BJ (cell line): ENCODE measurements at regions not wholly inside any gene's neighbourhood (a gene's known extent, or its start where the extent isn't known, plus 50 kb on each side); places are given as distances from the start of the nearest gene placed in this dataset.

Source experiments
- CTCF ChIA-PET: fragments of 350-600 bp; formaldehyde crosslinking; extraction: SDS; loops from one replicate; lab custom pipeline; 2021; ENCODE audit warnings: antibody characterized with exemption, inconsistent platforms; lab: Yijun Ruan, JAX
- POLR2A ChIA-PET: fragments of 300-600 bp; sonication (Branson Sonifier 250); formaldehyde crosslinking; extraction: SDS; loops from one replicate; lab custom pipeline; 2021; ENCODE audit warnings: antibody characterized with exemption; lab: Charles Lee
- DNase-seq: peaks from one replicate; pipeline ENCODE4 v3.0.0-alpha.2; 2011; ENCODE audit warnings: low read depth
- H3K27me3 ChIP-seq: 2 replicates; pipeline ENCODE4 v1.6.0; 2011; ENCODE audit warnings: low read length; ENCODE audit not compliant: control insufficient read depth, insufficient read depth
- H3K36me3 ChIP-seq: 2 replicates; pipeline ENCODE4 v1.5.1; 2011; ENCODE audit warnings: low read length; ENCODE audit not compliant: control insufficient read depth, insufficient read depth
- H3K4me3 ChIP-seq: 2 replicates; pipeline ENCODE4 v1.5.1; 2011; ENCODE audit warnings: low read depth, mild to moderate bottlenecking, control low read depth, low read length
- TF ChIP-seq, protein P1 (sequence below): IDR thresholded peaks from 2 replicates; pipeline ENCODE4 v1.5.1; 2011; ENCODE audit warnings: low read depth, mild to moderate bottlenecking, control low read depth, inconsistent platforms, low read length, moderate library complexity; ENCODE audit not compliant: insufficient read depth

DNA sequence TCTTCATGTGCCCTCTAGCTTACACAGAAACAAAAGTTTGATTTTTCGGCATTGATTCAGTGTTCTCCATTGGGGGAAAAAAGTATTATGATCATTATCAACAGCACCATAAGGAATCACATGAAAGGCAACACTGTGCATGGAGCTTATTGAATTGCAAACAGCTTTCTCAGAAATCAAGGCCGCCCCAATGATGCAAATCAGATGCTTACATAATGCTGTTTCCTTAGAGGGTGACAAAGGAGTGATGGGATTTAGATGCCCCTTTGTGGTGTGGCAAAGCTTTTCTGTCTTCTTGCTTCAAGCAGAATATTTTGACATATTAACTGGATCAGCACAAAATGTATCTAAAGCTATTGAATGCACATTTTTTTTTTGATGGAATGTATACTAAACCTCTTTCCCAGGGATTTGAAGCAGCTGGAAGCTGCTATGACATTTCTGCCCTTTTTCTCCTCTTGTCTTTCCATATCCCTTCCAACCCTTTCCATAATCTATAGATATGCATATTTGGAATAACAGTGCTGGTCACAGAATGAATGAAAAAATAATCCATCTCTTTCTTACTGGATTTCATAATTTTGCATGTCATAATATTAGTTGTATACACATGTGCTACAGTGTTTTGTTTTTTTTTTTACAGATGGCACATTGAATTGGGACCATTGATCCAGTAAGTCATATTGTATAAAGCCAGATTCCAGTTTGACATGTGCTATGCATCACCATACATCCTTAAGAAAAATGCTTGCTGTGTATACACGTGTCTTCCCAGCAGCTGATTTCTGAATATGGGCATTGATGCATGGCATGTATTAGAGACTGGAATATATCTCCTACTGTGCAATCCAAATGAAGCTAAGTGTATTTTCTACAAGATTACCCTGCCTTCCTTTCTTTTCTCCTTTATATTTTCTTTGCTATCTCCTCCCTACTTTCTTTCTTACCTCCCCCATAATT lies 259.7 kb upstream of the DCN start:
- Histone ChIP-seq H3K27me3 (no peaks in the 10 kb centered on the region), H3K4me3 (no peak overlapping the region), H3K36me3 (no peaks in the 10 kb centered on the region)
- TF ChIP-seq, protein P1, sequence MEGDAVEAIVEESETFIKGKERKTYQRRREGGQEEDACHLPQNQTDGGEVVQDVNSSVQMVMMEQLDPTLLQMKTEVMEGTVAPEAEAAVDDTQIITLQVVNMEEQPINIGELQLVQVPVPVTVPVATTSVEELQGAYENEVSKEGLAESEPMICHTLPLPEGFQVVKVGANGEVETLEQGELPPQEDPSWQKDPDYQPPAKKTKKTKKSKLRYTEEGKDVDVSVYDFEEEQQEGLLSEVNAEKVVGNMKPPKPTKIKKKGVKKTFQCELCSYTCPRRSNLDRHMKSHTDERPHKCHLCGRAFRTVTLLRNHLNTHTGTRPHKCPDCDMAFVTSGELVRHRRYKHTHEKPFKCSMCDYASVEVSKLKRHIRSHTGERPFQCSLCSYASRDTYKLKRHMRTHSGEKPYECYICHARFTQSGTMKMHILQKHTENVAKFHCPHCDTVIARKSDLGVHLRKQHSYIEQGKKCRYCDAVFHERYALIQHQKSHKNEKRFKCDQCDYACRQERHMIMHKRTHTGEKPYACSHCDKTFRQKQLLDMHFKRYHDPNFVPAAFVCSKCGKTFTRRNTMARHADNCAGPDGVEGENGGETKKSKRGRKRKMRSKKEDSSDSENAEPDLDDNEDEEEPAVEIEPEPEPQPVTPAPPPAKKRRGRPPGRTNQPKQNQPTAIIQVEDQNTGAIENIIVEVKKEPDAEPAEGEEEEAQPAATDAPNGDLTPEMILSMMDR, result no peak
- no peak for DNase-seq
- POLR2A ChIA-PET, result no interaction called here
- CTCF ChIA-PET, result interaction anchor here (0.9 kb wide), 1 partner anchor 28 kb away, joined by 3 read pairs; no protein-coding TSS in a partner anchor

DNA sequence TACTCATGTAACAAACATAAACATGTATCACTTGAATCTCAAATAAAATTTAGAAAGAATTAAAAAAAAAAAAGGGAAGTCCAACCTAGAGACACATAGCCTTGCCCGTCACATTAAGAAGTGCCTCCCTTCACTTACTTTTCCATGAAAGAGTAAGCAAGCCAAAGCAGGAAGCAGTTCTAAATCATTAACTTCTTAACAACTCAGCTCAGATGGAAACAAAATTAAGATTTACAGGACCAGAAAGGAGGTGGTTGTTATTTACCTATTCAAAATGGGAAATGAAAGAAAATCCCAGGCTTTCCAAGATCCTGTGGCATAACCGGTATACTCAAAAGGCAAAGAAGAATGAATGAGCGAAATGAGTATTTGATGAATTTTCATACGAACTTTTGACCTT lies 258.6 kb upstream of the DCN start:
- Histone ChIP-seq H3K36me3 (no peaks in the 10 kb centered on the region), H3K27me3 (no peaks in the 10 kb centered on the region), H3K4me3 (no peak overlapping the region)
- DNase-seq, result no peak
- ChIA-PET CTCF (interaction anchor here (0.6 to 0.9 kb wide), 2 partner anchors 13 to 27 kb away, joined by 3 read pairs; no protein-coding TSS in a partner anchor), POLR2A (no interaction called here)
- TF ChIP-seq, protein P1, result no peak

DNA sequence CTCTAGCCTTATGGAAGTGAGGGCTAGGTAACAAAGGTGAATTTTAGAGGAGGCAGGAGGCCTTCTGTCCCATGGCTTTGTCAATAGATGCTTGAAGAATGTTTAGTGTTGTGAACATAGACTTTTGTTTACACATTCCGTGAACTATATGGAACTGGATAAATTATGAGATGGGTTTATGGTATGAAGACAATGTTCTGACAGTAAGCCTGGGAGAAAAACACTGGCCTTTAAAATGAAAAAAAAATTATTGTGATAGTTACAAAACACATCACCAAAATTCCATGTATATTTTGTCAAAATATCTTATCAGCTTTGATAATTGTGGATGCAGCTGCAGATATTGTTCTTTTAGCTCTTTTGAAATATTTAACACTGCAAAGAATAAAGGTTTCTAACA lies 251.5 kb upstream of the DCN start:
- DNase-seq, result no peak
- ChIA-PET POLR2A (no interaction called here), CTCF (no interaction called here)
- H3K36me3 ChIP-seq, result no peaks in the 10 kb centered on the region
- TF ChIP-seq, protein P1, result no peak
- H3K27me3 ChIP-seq, result no peaks in the 10 kb centered on the region
- no peak overlapping the region for H3K4me3 ChIP-seq

DNA sequence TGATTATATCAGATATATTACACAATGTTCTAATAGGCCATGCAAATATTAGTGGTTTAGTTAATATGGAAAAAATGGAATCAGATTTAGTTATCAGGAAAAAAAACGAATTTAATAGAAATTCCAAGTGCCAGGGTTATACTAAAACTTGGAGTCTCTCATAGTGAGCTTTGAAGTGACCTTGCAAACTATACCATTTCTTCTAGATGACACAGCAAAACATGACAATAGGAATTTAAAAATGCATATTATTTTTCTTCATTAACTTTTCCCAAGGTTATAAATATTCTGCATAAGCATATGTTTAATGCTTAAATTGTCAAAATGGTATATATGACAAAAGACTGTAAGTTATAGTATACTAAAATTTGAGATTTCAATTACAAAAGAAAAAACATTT lies 250.1 kb upstream of the DCN start:
- CTCF ChIA-PET, result interaction anchor here (0.9 kb wide), 1 partner anchor 12 kb away, joined by 3 read pairs; no protein-coding TSS in a partner anchor
- no peak for DNase-seq

DNA sequence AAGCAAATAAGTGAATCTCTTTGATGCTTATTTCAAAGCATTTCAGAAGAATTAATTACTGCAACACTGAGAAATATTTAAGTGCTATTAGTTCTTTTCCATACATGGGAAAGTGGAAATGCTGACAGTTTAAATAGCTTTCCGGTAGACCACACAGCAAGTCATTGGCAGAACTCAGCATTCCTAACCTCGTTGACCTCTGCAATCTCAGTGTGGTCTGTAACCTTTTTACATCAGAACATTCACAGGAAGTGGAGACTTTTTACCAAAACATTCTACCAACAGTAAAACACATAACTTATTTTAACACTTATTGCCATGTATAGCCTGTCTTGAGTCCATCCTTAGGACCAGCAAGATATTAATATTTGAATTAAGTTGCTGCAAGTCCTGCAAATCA lies 249.5 kb upstream of the DCN start:
- ChIA-PET CTCF (interaction anchor here (0.9 kb wide), 1 partner anchor 13 kb away, joined by 3 read pairs; no protein-coding TSS in a partner anchor), POLR2A (interaction anchor here (0.6 kb wide), 1 partner anchor 17 kb away, joined by 4 read pairs; no protein-coding TSS in a partner anchor)
- no peaks in the 10 kb centered on the region for H3K36me3 ChIP-seq
- H3K27me3 ChIP-seq, result no peaks in the 10 kb centered on the region
- TF ChIP-seq, protein P1, result no peak
- DNase-seq, result no peak
- no peak overlapping the region for H3K4me3 ChIP-seq

More for the DNA sequence above, 250.1 kb upstream of the DCN start:
- POLR2A ChIA-PET, result interaction anchor here (0.6 kb wide), 2 partner anchors 17 to 31 kb away, joined by 3 to 4 read pairs; no protein-coding TSS in a partner anchor
- Histone ChIP-seq H3K27me3 (no peaks in the 10 kb centered on the region), H3K4me3 (no peak overlapping the region), H3K36me3 (no peaks in the 10 kb centered on the region)
- TF ChIP-seq, protein P1, result no peak
